ENCODE measurements at regions not wholly inside any gene's neighbourhood (a gene's known extent, or its start where the extent isn't known, plus 50 kb on each side); places are given as distances from the start of the nearest gene placed in this dataset.

DNA sequence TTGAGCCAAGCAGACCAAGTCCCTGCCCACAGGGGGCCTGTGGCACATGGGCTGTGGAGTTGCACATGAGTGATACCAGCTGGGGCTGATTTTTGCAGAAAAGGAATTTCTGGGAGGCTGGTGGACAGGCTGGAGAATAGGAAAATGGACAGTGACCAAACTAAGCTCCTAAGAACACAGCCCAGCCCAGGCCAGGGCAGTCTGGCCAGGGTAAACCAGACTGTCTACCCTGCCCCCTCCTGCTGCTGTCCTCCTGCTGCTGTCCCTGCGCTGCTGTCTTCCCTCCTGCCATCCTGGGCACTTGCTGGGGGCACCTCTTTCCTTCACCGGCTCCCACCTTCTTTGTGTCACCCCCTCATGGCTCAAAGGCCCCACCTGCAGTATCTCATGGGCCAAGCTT lies 219.2 kb downstream of the ZIC5 start:
- no peak for DNase-seq (ENCODE audit: extremely low spot score)
- ChIA-PET CTCF (no interaction called here), POLR2A (no interaction called here)
- TF ChIP-seq, protein P1, sequence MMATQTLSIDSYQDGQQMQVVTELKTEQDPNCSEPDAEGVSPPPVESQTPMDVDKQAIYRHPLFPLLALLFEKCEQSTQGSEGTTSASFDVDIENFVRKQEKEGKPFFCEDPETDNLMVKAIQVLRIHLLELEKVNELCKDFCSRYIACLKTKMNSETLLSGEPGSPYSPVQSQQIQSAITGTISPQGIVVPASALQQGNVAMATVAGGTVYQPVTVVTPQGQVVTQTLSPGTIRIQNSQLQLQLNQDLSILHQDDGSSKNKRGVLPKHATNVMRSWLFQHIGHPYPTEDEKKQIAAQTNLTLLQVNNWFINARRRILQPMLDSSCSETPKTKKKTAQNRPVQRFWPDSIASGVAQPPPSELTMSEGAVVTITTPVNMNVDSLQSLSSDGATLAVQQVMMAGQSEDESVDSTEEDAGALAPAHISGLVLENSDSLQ (IDR thresholded peaks at IDR 0.05): no peak
- TF ChIP-seq NFRKB (IDR thresholded peaks at IDR 0.05) (no peak), FOXM1 (IDR thresholded peaks at IDR 0.05; ENCODE audit: borderline replicate concordance) (no peak), SP1 (IDR thresholded peaks at IDR 0.05) (no peak), FOXA1 (IDR thresholded peaks at IDR 0.05) (no peak), ELF4 (IDR thresholded peaks at IDR 0.05) (no peak), LEF1 (IDR thresholded peaks at IDR 0.05; ENCODE audit: borderline replicate concordance) (no peak), ZNF384 (IDR thresholded peaks at IDR 0.05) (no peak), L3MBTL2 (conservative IDR thresholded peaks at IDR 0.05) (no peak), FOXK2 (IDR thresholded peaks at IDR 0.05) (no peak), HDGF (IDR thresholded peaks at IDR 0.05; ENCODE audit: borderline replicate concordance) (no peak), CTBP1 (IDR thresholded peaks at IDR 0.05; ENCODE audit: borderline replicate concordance) (no peak), SUZ12 (IDR thresholded peaks at IDR 0.05) (no peak), BHLHE40 (IDR thresholded peaks at IDR 0.05; ENCODE audit: borderline replicate concordance) (no peak), ARNT (IDR thresholded peaks at IDR 0.05) (no peak), TARDBP (IDR thresholded peaks at IDR 0.05) (no peak)

DNA sequence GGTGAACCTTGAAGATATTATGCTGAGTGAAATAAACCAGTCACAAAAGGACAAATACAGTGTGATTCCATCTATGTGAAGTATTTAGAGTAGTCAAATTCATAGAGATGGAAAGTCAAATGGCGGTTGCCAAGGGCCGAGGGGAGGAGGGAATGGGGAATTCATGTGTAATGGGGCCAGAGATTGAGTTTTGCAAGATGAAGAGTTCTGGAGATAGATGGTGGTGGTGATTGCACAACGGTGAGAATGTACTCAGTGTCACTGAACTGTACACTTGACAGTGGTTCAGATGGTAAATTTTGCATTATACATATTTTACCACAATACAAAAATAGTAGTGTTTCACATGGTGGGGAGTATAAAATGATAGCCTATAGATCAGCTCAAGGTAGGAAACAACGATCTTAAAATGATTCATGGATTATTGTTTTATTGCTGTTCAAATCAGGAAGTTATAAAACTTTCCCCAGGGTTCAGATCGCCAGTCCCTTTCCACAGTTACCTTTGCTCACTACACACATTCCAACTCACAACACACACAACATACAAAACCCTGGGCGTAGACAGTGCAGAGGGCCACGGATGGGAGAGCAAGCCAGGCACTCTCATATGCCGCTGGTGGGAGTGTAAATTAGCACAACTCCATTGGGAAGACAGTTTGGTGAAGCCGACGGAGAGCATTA lies 219.9 kb downstream of the ZIC5 start:
- TF ChIP-seq SP1 (IDR thresholded peaks at IDR 0.05): no peak
- TF ChIP-seq ZNF384 (IDR thresholded peaks at IDR 0.05): no peak
- TF ChIP-seq TARDBP (IDR thresholded peaks at IDR 0.05): no peak
- TF ChIP-seq L3MBTL2 (conservative IDR thresholded peaks at IDR 0.05): no peak
- ChIA-PET POLR2A (no interaction called here), CTCF (no interaction called here)
- no peak for DNase-seq (ENCODE audit: extremely low spot score)

DNA sequence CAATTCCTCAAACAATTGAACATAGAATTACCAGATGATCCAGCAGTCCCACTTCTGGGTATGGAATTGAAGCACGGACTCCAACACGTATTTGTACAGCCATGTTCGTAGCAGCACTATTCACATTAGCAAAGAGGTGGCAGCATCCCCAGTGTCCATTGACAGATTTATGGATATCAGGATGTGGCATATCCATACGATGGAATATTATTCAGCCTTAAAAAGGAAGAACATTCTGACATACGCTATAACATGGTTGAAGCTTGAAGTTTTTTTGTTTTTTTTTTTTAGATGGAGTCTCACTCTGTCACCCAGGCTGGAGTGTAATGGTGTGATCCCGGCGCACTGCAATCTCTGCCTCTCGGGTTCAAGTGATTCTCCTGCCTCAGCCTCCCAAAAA lies 220.6 kb downstream of the ZIC5 start:
- CTCF ChIA-PET: no interaction called here
- no peak for DNase-seq (ENCODE audit: extremely low spot score)
- POLR2A ChIA-PET: no interaction called here
- no peak for TF ChIP-seq BHLHE40 (IDR thresholded peaks at IDR 0.05; ENCODE audit: borderline replicate concordance)
- no peak for TF ChIP-seq HDGF (IDR thresholded peaks at IDR 0.05; ENCODE audit: borderline replicate concordance)
- TF ChIP-seq NFRKB (IDR thresholded peaks at IDR 0.05): no peak
- no peak for TF ChIP-seq LEF1 (IDR thresholded peaks at IDR 0.05; ENCODE audit: borderline replicate concordance)
- TF ChIP-seq ZNF384 (IDR thresholded peaks at IDR 0.05): no peak
- TF ChIP-seq FOXK2 (IDR thresholded peaks at IDR 0.05): no peak
- TF ChIP-seq CTBP1 (IDR thresholded peaks at IDR 0.05; ENCODE audit: borderline replicate concordance): no peak
- TF ChIP-seq FOXM1 (IDR thresholded peaks at IDR 0.05; ENCODE audit: borderline replicate concordance): no peak

DNA sequence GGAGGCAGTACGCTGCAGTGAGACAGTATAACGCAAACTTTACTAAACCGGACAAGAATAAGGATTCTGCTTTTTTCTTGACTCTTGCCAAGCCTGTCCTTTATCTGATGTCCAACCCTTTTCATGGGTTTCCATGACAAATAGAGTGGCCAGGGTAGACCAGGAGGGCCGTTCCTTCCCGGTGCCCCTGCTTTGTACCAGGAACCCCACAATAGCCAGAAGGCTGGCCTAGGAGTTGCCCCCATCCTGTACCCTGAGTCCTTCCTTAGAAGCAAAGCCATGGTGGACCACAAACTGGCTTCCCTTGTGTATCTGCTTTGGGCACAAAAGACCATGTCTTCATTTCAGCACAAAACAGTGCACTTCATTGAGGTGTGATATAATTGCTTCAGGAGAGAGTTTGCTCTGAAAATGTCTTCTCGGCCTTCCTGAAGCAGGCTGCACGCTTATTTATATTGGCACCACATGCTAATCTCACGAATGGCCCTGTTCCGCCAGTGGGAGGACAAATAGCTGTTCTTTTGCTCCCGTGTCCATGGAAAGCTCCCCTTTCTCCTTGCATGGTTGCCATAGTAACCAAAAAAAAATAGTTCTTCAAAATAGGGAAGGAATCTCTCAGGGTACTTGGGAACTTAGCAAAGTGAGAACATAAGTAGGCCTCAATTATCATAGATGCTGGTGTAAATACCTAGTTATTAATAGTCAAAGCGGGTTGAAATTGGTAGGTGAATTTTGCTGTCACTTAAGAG lies 222.1 kb downstream of the ZIC5 start:
- ChIA-PET POLR2A (no interaction called here), CTCF (no interaction called here)
- TF ChIP-seq ARNT (IDR thresholded peaks at IDR 0.05) (no peak), FOXA1 (IDR thresholded peaks at IDR 0.05) (no peak), FOXK2 (IDR thresholded peaks at IDR 0.05) (no peak), ELF4 (IDR thresholded peaks at IDR 0.05) (no peak), SUZ12 (IDR thresholded peaks at IDR 0.05) (no peak), FOXM1 (IDR thresholded peaks at IDR 0.05; ENCODE audit: borderline replicate concordance) (no peak), L3MBTL2 (conservative IDR thresholded peaks at IDR 0.05) (no peak), CTBP1 (IDR thresholded peaks at IDR 0.05; ENCODE audit: borderline replicate concordance) (no peak), HDGF (IDR thresholded peaks at IDR 0.05; ENCODE audit: borderline replicate concordance) (no peak), TARDBP (IDR thresholded peaks at IDR 0.05) (no peak), SP1 (IDR thresholded peaks at IDR 0.05) (no peak), ZNF384 (IDR thresholded peaks at IDR 0.05) (no peak), BHLHE40 (IDR thresholded peaks at IDR 0.05; ENCODE audit: borderline replicate concordance) (no peak), LEF1 (IDR thresholded peaks at IDR 0.05; ENCODE audit: borderline replicate concordance) (no peak), NFRKB (IDR thresholded peaks at IDR 0.05) (no peak)
- TF ChIP-seq, protein P1 (IDR thresholded peaks at IDR 0.05): no peak
- DNase-seq (ENCODE audit: extremely low spot score): no peak

DNA sequence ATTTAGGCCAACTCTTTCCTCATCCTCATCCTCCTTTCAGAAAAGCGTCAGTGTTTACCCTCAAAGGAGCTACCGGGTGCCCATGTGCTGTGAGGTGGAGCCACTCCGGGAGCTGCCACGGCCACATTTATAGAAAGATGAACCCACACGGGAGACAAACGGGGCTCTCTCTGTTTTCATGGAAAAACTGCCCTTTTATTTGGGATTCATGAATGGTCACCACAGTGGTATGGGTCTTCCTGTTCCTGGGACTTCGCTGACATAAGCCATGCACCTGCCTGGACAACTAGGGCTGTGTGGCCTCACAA lies 224.2 kb downstream of the ZIC5 start:
- DNase-seq (ENCODE audit: extremely low spot score): no peak
- TF ChIP-seq SUZ12 (IDR thresholded peaks at IDR 0.05): no peak
- no peak for TF ChIP-seq CTBP1 (IDR thresholded peaks at IDR 0.05; ENCODE audit: borderline replicate concordance)
- POLR2A ChIA-PET: no interaction called here
- CTCF ChIA-PET: no interaction called here

DNA sequence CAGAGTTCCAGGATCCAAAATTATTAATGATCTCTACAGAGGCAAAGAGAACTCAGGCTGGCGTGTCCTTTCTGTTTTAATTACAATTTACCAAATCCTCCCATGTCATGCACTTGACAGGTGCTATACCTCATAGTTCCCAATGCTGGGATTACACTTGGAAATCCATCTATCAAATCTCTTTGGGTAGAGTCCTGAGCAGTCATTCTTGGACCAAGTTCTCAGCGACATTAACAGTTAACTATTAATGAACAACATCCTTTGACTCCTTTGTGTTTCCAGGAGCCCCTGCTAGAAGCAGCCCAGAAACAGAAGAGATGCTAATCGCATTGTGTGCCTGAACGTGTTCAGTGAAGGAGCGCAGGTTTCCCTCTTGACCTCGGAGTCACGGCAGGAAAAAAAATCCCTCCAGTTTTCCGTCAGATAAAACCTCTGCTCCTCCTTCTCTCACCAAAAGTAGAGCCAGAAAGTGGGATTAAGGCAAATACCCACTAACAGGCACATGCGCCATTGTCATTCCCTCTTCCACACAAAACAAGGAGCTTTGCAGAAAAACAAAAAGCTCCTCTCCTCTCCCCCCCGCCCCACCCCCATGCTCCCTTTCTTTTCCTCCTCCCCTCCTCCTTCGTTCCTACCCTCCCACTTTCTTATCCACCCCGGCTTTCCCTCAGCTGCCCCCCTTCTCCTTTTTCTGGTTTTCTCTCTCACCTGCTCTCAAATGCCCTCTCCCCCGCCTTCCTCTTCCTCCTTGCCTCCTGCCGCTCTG lies 224.7 kb downstream of the ZIC5 start:
- no peak for DNase-seq (ENCODE audit: extremely low spot score)
- ChIA-PET POLR2A (no interaction called here), CTCF (no interaction called here)
- TF ChIP-seq ARNT (IDR thresholded peaks at IDR 0.05) (no peak), SP1 (IDR thresholded peaks at IDR 0.05) (no peak), NFRKB (IDR thresholded peaks at IDR 0.05) (no peak), L3MBTL2 (conservative IDR thresholded peaks at IDR 0.05) (no peak), ZNF384 (IDR thresholded peaks at IDR 0.05) (no peak), FOXK2 (IDR thresholded peaks at IDR 0.05) (no peak), TARDBP (IDR thresholded peaks at IDR 0.05) (no peak), FOXM1 (IDR thresholded peaks at IDR 0.05; ENCODE audit: borderline replicate concordance) (no peak), ELF4 (IDR thresholded peaks at IDR 0.05) (no peak), CTBP1 (IDR thresholded peaks at IDR 0.05; ENCODE audit: borderline replicate concordance) (no peak), SUZ12 (IDR thresholded peaks at IDR 0.05) (no peak), FOXA1 (IDR thresholded peaks at IDR 0.05) (no peak), HDGF (IDR thresholded peaks at IDR 0.05; ENCODE audit: borderline replicate concordance) (no peak), LEF1 (IDR thresholded peaks at IDR 0.05; ENCODE audit: borderline replicate concordance) (no peak), BHLHE40 (IDR thresholded peaks at IDR 0.05; ENCODE audit: borderline replicate concordance) (no peak)
- TF ChIP-seq, protein P1 (IDR thresholded peaks at IDR 0.05): no peak

Measured in HEK293T (cell line).